Activated effector memory CD4-positive, alpha-beta T cell treated with anti-CD3 and anti-CD28 coated beads, Interleukin-2, amount 50 U/mL, for 16 hours (primary cell): ENCODE measurements at regions not wholly inside any gene's neighbourhood (a gene's known extent, or its start where the extent isn't known, plus 50 kb on each side); places are given as distances from the start of the nearest gene placed in this dataset.
A peak's percentile ranks its signal among the peaks of the same experiment; 100 is the strongest.
"Not testable (repeated sequence)": the region's sequence is repeated elsewhere in the genome, so short reads cannot be mapped to it uniquely, and the experiment has no call there.

Experiments
- DNase-seq: peaks from one replicate; pipeline ENCODE4 v3.0.0-alpha.2; 2020

GRCh38 chr6:134447423-134447822 lies 129.5 kb upstream of the SGK1 start:
- DNase-seq = no peak

DNA sequence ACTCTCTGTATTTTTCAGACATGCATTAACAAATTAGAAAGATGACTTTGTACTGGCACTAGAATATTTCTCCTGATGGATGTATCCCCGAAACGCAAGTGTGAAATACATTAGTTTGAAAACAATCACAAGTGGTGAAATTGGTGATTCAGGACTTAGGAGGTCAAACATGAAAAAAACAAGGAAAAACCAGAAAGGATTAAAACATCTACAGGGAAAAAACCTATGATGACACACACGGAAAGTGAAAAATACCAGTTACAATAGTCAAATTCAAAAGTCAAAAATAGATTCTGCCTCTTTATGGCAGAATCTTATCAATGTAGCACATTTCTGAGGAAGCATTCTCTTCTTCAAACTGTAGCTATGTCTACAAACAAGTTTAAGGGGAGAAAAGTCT lies 129.0 kb upstream of the SGK1 start:
- no peak for DNase-seq

DNA sequence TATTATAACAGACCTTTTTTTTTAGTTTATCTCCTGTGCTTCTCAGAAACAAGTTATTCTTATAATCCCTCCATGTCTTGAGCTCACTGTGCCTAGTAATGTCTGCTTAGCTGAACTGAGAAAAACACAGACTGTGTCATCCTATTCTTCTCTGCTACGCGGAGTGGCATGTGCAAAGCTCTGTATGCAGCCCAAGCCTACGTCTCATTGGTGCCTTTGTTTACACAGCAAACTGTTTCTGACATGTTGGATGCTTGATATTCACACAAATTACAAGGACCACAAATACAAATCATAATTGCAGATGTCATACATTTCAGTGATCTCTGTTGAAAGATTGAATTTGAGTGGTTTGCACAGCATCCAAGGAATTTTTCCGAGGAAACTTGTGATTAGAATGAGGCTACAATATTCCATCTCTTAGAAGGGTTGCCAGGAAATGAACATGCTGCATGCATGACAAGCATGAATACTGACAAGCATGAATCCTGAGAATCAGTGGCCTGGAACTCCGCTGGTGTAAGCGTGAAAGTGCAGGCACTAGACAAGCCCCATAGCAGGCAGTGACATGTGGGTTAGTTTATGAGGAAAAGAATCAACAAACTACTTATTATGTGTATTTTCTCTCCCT lies 128.4 kb upstream of the SGK1 start:
- no peak for DNase-seq

DNA sequence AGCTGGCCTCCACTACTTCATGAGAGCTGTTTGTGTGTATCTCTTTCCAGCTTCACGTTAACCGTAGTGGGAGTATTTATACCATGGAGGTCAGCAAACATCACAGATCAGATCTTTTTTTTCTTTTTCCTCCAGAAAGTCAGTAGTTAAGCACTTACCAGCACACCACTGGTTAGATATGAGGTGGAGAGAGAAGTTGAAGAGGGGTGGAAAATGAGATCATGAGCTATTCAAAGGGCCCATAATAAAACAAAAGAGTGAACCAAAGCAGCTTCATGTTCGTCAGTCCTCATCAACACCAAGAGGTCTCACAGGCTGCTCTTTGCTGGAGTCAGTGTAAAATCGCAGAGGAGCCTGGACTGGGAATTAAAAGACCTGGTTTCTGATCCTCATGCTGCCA lies 125.1 kb upstream of the SGK1 start:
- DNase-seq = no peak

DNA sequence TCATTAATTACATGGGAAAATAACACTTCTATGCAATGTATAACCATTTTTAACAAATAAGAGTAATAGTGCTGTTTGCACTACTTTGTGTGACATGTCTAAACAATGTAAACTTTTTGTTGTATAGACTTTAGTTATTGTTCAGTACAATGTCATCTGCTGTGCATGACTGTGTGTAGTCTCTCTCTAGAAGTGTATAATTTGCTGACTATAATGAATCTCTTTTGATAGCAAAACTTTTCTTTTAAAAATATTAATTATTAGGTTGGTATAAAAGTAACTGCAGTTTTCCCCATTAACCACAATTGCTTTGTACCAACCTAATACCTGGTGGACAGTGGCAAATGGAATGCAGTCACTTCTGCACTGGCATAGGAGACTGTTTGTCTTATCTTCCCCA lies 124.2 kb upstream of the SGK1 start:
- no peak for DNase-seq

- no peak for DNase-seq
These were observed 120.9 kb upstream of the SGK1 start for GRCh38 chr6:134438837-134439236.

DNA sequence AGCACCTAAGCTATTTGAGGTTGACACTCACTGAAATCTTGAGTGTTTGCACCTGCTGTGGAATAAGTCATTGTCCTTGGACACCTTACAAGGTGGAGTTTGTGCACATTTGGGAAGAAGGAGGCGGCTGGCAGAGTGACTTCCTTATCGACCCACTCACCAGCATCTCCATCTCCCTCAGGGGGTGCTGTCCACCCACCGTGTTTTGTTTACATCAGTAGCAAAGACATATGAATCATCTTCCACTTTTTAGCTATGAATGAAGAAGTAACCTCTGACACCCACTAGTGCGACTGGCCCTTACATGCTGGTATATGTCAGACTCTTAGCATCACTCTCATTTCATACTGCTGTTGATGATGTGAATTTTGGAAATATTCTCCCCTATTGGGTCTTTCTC lies 119.5 kb upstream of the SGK1 start:
- DNase-seq = peak; percentile 71

DNA sequence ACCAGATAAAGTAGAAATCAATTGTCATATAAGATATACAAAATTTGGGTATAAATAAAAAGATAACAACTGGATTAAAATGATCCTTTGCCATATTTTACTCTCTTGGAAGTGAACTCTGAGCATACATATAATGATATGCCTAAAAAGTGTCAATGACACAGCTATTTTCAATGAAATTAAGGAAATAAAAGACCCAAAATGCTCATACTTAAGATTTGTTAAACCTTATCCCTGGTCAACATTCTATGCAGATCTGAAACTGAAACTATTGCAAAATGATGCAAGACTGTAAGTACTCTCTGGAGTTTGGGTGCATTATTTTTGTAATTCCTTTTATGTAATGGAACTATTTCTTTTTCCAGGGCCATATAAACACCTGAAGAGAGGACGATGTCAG lies 119.0 kb upstream of the SGK1 start:
- no peak for DNase-seq

- peak; percentile 89 for DNase-seq
These were observed 118.4 kb upstream of the SGK1 start for GRCh38 chr6:134436281-134436815.

DNA sequence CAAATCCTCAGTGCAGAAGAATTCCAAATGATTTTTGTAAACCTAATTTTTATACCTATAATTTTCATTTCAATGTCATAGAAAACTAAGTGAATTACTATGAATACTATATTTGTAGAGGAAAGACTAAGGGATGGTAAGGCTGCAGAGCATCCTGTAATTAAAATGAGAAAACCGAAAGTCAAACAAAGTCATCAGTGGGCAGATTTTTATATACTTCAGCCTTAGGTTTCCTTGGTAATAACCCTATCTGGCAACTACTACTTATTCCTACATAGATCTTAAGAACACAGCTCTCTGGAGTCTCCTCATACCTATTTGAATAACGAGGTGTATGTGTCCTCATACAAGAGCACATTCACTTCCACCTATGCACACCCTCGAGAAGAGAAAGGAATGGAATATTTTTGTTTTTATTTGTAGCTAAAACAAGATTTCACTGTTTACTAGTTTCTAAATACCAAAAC lies 117.9 kb upstream of the SGK1 start:
- DNase-seq = no peak

DNA sequence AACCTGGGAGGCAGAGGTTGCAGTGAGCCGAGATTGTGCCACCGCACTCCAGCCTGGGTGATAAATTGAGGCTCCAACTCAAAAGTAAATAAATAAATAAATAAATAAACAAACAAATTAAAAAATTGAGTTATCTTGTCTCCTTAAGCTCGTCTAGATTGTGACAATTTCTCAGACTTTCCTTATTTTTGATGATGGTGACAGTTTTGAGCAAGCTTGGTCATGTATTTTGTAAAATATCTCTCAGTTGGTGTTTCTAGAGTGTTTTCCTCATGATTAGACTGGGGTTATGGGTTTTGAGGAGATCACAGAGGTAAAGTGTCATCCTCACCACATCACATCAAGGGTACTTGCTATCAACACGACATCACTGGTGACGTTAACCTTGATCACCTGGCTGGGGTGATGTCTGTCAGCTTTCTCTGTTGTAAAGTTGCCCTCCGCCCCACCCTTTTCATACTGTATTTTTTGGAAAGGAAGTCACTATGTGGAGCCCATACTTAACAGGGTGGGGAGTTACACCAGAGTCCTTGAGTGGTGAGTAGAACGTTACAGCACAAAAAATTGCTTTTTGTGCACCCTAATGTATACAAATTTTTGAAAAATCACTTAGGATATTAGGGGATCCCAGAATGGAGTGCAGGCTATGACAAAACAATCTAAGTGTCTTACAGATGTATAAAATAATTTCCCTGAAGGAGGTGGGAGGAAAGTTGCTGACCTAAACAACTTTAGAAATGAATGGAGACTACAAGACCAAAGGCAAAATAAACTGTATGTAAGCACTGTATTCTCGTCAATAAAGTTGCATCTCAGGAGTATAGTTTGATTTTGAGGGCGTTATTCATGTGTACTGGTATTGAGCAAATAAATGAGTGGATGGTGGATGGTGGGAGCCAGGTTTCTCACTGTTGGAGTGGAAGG lies 116.4 kb upstream of the SGK1 start:
- no peak for DNase-seq

- DNase-seq = no peak
These were observed 114.1 kb upstream of the SGK1 start for GRCh38 chr6:134432036-134432435.

DNA sequence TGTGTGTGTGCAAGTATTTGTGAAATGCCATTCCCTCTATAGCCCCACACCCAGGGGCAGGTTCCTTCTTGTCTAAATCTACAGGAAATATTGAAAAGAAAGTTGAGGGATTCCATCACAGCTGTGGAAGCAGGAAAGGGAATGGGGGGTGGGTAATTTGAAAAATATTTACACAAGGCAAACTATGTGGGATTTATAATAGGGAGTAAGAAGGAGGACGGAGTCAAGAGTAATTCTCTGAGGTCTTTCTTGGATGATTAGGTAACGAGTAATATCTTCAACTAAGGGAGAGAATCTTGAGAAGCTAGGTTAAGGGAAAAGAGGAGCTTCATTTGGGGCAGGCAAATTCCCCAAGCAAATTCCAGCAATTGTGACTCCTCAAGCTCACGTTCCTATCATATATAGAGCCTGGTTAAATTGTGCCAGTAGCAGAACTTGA lies 113.5 kb upstream of the SGK1 start:
- DNase-seq = no peak

- no peak for DNase-seq
These were observed 112.0 kb upstream of the SGK1 start for GRCh38 chr6:134429861-134430380.

DNA sequence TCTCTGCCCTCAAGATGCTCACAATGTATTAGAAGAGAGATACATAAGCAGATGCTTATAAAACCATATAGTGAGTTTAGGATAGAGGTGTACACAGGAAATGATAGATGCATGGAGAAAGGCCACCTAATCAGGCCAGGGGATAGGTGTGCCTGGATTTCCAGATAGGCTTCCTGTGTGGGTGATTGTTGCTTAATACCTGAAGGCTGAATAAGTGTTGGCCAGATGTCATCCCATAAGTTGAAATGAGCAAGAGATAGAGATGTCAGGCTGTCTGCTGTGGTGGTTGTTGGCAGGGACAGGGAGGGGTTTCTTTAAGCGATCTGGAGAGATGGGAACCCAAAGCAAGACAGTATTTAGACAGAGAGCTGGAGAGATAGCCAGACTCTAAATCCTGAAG lies 109.8 kb upstream of the SGK1 start:
- DNase-seq = no peak

- no peak for DNase-seq
These were observed 108.7 kb upstream of the SGK1 start for GRCh38 chr6:134426623-134427022.

DNA sequence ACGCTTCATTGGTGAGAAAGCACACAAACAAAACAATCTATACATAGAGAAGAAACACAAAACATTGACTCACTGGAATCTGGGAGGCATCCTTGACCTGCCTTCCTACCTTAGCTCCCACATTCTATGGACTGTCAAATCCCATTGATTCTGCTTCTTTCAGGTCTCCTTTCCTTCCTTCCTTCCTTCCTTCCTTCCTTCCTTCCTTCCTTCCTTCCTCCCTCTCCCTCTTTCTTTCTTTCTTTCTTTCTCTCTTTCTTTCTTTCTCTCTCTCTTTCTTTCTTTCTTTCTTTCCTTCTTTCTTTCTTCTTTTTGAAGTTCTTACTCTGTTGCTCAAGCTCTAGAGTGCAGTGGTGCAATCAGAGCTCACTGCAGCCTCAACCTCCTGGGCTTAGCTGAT lies 108.0 kb upstream of the SGK1 start:
- not testable (repeated sequence) for DNase-seq

- no peak for DNase-seq
These were observed 107.6 kb upstream of the SGK1 start for GRCh38 chr6:134425513-134425912.

GRCh38 chr6:134424798-134425170 lies 106.9 kb upstream of the SGK1 start:
- no peak for DNase-seq

GRCh38 chr6:134424165-134424797 lies 106.4 kb upstream of the SGK1 start:
- no peak for DNase-seq

DNA sequence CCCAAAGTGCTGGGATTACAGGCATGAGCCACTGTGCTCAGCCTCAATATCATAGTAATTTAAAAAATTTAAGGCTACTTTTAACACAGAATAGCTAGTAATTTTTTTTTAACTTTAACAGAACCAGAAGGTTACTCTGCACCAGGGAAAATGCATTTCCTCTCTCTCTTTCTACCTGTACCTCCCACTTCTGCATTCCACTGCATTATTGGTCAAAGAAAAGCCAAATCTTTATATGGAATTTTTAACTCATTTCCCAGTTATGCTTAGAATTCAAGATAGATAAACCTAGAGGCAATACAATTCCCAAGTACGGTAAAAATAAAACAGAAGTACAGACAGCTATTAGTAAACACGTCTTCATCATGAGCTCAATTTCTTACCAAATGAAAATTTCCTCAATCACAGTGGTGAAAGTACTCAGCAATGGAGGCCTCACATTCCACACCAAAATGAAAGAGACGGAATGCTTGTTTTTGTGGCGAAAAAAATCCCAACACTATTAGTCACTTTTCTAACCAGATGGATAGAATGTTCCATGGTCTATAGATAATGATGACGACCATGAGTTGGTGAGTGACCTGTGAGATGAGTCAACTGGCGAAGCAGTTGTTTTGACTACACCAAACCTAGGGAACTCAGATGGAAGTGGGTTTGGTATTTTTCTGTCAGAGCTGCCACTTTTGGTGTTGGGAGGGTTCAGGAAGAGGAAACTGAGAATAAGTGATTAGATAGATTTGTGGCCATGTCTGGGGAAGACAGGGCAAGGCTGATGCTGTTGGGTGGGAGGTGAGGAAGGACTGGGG lies 104.7 kb upstream of the SGK1 start:
- DNase-seq = no peak

- no peak for DNase-seq
These were observed 103.6 kb upstream of the SGK1 start for GRCh38 chr6:134421501-134421900.
